ENCODE measurements at regions not wholly inside any gene's neighbourhood (a gene's known extent, or its start where the extent isn't known, plus 50 kb on each side); places are given as distances from the start of the nearest gene placed in this dataset.

DNA sequence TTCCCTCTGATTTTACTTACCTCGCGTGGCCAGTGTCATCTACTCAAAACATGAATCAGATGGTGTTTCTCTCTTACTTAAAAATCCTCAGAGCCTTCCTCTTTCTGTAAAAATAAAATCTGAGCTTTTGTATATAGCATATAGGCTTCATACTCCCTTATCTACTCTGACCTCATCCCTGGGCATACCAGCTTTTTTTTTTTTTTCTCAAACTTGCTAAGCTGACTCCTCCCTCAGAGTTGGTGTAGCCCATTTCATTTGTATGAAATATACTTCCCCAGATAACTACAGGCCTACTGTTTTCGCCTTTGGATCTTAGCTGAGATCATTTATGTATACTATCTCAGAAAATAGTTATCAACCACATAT lies 648.9 kb upstream of the ALCAM start:
- TF ChIP-seq POLR2A (IDR thresholded peaks at IDR 0.05; ENCODE audit: low read length): no peak
- TF ChIP-seq GATA1 (IDR thresholded peaks at IDR 0.05; ENCODE audit: low read depth, low read length): no peak
